Stomach smooth muscle (tissue), 2 donors: ENCODE measurements at regions not wholly inside any gene's neighbourhood (a gene's known extent, or its start where the extent isn't known, plus 50 kb on each side); places are given as distances from the start of the nearest gene placed in this dataset.

Experiments
- H3K27ac ChIP-seq: one replicate; pipeline ENCODE4 v1.7.0; 2013; ENCODE audit warnings: mild to moderate bottlenecking, low read length, inconsistent platforms
- H3K27me3 ChIP-seq, 2 donors: one replicate each; pipeline ENCODE4 v1.7.0; 2013; ENCODE audit warnings: low read length in 2 of 2; ENCODE audit not compliant: insufficient read depth in 2 of 2, control insufficient read depth in 1 of 2
- H3K36me3 ChIP-seq, 2 donors: one replicate each; pipeline ENCODE4 v1.7.0; 2013; ENCODE audit warnings: low read length in 2 of 2; ENCODE audit not compliant: control insufficient read depth in 2 of 2, insufficient read depth in 2 of 2
- H3K4me1 ChIP-seq: one replicate; pipeline ENCODE4 v1.7.0; 2013; ENCODE audit warnings: low read length; ENCODE audit not compliant: control insufficient read depth, insufficient read depth
- H3K4me3 ChIP-seq, 2 donors: one replicate each; pipeline ENCODE4 v1.7.0; 2013; ENCODE audit warnings: low read length in 2 of 2
- H3K9ac ChIP-seq, 2 donors: one replicate each; pipeline ENCODE4 v1.7.0; 2013; ENCODE audit warnings: low read length in 2 of 2, mild to moderate bottlenecking in 1 of 2
- H3K9me3 ChIP-seq, 2 donors: one replicate each; pipeline ENCODE4 v1.7.0; 2013; ENCODE audit warnings: low read length in 2 of 2; ENCODE audit not compliant: control insufficient read depth in 2 of 2
- donor health status: healthy.
- donor health status: Pancreatic carcinoma.

GRCh38 chr20:60629206-60629605 lies 622.9 kb upstream of the CDH4 start:
- Histone ChIP-seq H3K4me1 (no peaks in the 10 kb centered on the region), H3K9me3 (no peaks in the 10 kb centered on the region), H3K27ac (no peak overlapping the region), H3K27me3 (no peaks in the 10 kb centered on the region), H3K9ac (no peak overlapping the region), H3K36me3 (no peaks in the 10 kb centered on the region), H3K4me3 (no peak overlapping the region)

- H3K9me3 ChIP-seq, result no peaks in the 10 kb centered on the region
- no peaks in the 10 kb centered on the region for H3K27me3 ChIP-seq
- no peak overlapping the region for H3K27ac ChIP-seq
- H3K4me1 ChIP-seq, result no peaks in the 10 kb centered on the region
- H3K9ac ChIP-seq, result no peak overlapping the region
- H3K4me3 ChIP-seq, result no peak overlapping the region
- H3K36me3 ChIP-seq, result no peaks in the 10 kb centered on the region
These were observed 621.5 kb upstream of the CDH4 start for GRCh38 chr20:60630609-60631008.

GRCh38 chr20:60631585-60632287 lies 620.3 kb upstream of the CDH4 start:
- Histone ChIP-seq H3K36me3 (no peaks in the 10 kb centered on the region), H3K9me3 (no peaks in the 10 kb centered on the region), H3K27ac (no peak overlapping the region), H3K27me3 (no peaks in the 10 kb centered on the region), H3K4me3 (no peak overlapping the region), H3K9ac (no peak overlapping the region), H3K4me1 (no peaks in the 10 kb centered on the region)

- H3K9me3 ChIP-seq, result no peaks in the 10 kb centered on the region
- H3K27ac ChIP-seq, result no peak overlapping the region
- H3K4me1 ChIP-seq, result no peaks in the 10 kb centered on the region
- no peaks in the 10 kb centered on the region for H3K27me3 ChIP-seq
- H3K36me3 ChIP-seq, result no peaks in the 10 kb centered on the region
- H3K4me3 ChIP-seq, result no peak overlapping the region
- no peak overlapping the region for H3K9ac ChIP-seq
These were observed 619.4 kb upstream of the CDH4 start for GRCh38 chr20:60632391-60633262.

- no peaks in the 10 kb centered on the region for H3K4me1 ChIP-seq
These were observed 617.4 kb upstream of the CDH4 start for GRCh38 chr20:60634491-60635172.

GRCh38 chr20:60636417-60636816 lies 615.6 kb upstream of the CDH4 start:
- H3K27me3 ChIP-seq, result no peaks in the 10 kb centered on the region
- no peak overlapping the region for H3K4me3 ChIP-seq
- H3K36me3 ChIP-seq, result no peaks in the 10 kb centered on the region
- no peaks in the 10 kb centered on the region for H3K4me1 ChIP-seq
- no peaks in the 10 kb centered on the region for H3K9me3 ChIP-seq
- H3K9ac ChIP-seq, result no peak overlapping the region
- no peak overlapping the region for H3K27ac ChIP-seq

More at GRCh38 chr20:60634491-60635172, 617.4 kb upstream of the CDH4 start:
- no peak overlapping the region for H3K4me3 ChIP-seq
- no peaks in the 10 kb centered on the region for H3K36me3 ChIP-seq
- no peaks in the 10 kb centered on the region for H3K9me3 ChIP-seq
- H3K27ac ChIP-seq, result no peak overlapping the region
- H3K9ac ChIP-seq, result no peak overlapping the region
- no peaks in the 10 kb centered on the region for H3K27me3 ChIP-seq

- H3K36me3 ChIP-seq, result no peaks in the 10 kb centered on the region
These were observed 614.3 kb upstream of the CDH4 start for GRCh38 chr20:60637801-60638200.

GRCh38 chr20:60638430-60639098 lies 613.5 kb upstream of the CDH4 start:
- H3K9me3 ChIP-seq, result no peaks in the 10 kb centered on the region
- H3K27ac ChIP-seq, result no peak overlapping the region
- H3K27me3 ChIP-seq, result no peaks in the 10 kb centered on the region
- H3K9ac ChIP-seq, result no peak overlapping the region
- no peaks in the 10 kb centered on the region for H3K36me3 ChIP-seq
- H3K4me1 ChIP-seq, result no peaks in the 10 kb centered on the region
- H3K4me3 ChIP-seq, result no peak overlapping the region

More at GRCh38 chr20:60637801-60638200, 614.3 kb upstream of the CDH4 start:
- Histone ChIP-seq H3K4me1 (no peaks in the 10 kb centered on the region), H3K4me3 (no peak overlapping the region), H3K9me3 (no peaks in the 10 kb centered on the region), H3K9ac (no peak overlapping the region), H3K27me3 (no peaks in the 10 kb centered on the region), H3K27ac (no peak overlapping the region)

GRCh38 chr20:60641879-60642447 lies 610.1 kb upstream of the CDH4 start:
- Histone ChIP-seq H3K9ac (no peak overlapping the region), H3K4me1 (no peaks in the 10 kb centered on the region), H3K9me3 (peaks cover 4 to 6% of the 10 kb centered on the region in 2 donors), H3K27me3 (no peaks in the 10 kb centered on the region), H3K27ac (no peak overlapping the region), H3K4me3 (no peak overlapping the region), H3K36me3 (no peaks in the 10 kb centered on the region)

- no peak overlapping the region for H3K4me3 ChIP-seq
- no peak overlapping the region for H3K9ac ChIP-seq
These were observed 609.5 kb upstream of the CDH4 start for GRCh38 chr20:60642541-60642940.

More at GRCh38 chr20:60642541-60642940, 609.5 kb upstream of the CDH4 start:
- no peaks in the 10 kb centered on the region for H3K27me3 ChIP-seq
- H3K4me1 ChIP-seq, result no peaks in the 10 kb centered on the region
- no peak overlapping the region for H3K27ac ChIP-seq
- H3K36me3 ChIP-seq, result no peaks in the 10 kb centered on the region
- peaks cover 4 to 6% of the 10 kb centered on the region in 2 donors for H3K9me3 ChIP-seq
